Germinal center (tissue), 1 donor: ENCODE measurements at regions not wholly inside any gene's neighbourhood (a gene's known extent, or its start where the extent isn't known, plus 50 kb on each side); places are given as distances from the start of the nearest gene placed in this dataset.
"Not testable (repeated sequence)": the region's sequence is repeated elsewhere in the genome, so short reads cannot be mapped to it uniquely, and the experiment has no call there.

Experiments
- DNase-seq: peaks from one replicate; pipeline ENCODE4 v3.0.0; 2012; ENCODE audit warnings: mixed read lengths, low spot score

- DNase-seq = no peak
Observed at GRCh38 chr15:37416103-37416502, 315.8 kb upstream of the MEIS2 start.

DNA sequence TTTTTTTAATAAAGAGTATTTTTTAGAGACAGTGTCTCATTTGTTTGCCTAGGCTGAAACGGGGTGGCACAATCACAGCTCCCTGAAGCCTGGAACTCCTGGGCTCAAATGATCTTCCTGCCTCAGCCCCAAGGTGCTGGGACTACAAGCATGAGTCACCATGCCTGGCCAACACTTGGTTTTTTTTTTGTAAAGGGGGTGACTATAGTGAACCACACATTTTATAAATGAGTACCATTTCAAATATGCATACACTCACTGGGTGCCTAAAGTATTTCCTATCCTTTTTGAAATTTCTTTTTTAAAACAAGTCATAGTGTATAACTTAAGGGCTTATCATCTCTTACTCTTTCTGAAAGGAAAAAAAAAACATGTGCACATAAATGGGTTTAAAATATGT is 325.2 kb upstream of the MEIS2 start:
- no peak for DNase-seq

DNA sequence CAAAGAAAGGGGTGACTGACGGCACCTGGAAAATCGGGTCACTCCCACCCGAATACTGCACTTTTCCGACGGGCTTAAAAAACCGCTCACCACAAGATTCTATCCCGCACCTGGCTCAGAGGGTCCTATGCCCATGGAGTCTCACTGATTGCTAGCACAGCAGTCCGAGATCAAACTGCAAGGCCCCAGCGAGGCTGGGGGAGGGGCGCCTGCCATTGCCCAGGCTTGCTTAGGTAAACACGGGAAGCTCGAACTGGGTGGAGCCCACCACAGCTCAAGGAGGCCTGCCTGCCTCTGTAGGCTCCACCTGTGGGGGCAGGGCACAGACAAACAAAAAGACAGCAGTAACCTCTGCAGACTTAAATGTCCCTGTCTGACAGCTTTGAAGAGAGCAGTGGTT is 327.0 kb upstream of the MEIS2 start:
- not testable (repeated sequence) for DNase-seq

- DNase-seq = no peak
Observed at GRCh38 chr15:37446921-37447320, 346.6 kb upstream of the MEIS2 start.

DNA sequence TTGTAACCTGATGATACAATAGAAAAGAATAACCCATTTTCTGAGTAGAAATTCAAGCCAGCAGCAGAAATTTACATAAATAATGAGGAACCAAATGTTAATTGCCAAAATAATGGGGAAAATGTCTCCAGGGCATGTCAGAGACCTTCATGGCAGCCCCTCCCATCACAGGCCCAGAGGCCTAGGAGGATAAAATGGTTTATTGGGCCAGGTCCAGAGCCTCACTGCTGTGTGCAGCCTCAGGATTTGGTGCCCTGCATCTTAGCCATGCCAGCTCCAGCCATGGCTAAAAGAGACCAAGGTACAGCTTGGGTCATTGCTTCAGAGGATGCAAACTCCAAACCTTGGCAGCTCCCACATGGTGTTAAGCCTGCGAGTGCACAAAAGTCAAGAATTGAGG is 352.1 kb upstream of the MEIS2 start:
- DNase-seq = no peak

DNA sequence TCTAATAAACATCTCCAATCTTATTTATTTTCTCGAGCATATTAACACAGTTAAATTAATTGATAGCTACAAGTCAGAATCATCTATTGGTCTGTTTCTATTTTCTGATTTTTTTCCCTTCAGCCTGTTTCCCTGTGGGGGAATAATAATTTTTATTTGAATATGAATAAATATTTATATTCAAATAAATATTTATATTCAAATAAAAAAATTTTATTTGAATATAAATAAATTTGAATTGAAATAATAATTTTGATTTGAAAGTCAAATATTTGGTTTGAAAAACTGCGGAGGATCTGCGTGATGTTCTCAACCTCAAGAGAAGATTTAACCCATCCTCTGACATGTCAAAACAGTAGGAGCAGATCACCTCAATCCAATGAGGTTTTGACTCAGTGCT is 380.1 kb upstream of the MEIS2 start:
- DNase-seq = no peak

DNA sequence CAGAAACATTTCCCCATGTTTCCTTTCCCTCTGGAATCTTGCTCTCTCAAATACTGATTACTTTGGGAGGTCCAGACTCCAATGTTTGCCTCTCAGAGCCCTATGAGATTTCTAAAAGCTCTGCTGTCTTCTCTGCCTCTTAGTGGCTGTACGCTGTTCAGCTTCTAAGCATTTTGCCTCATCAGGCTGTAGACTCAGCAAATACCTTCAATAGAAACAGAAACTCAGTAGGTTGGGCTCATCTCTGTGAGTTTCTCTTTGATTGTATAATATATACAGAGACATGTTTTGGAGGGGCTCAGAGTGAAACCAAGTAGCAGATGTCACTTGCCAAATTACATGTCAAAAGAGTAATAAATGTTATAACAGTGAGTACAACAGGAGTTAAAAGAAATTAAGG is 380.8 kb upstream of the MEIS2 start:
- no peak for DNase-seq

DNA sequence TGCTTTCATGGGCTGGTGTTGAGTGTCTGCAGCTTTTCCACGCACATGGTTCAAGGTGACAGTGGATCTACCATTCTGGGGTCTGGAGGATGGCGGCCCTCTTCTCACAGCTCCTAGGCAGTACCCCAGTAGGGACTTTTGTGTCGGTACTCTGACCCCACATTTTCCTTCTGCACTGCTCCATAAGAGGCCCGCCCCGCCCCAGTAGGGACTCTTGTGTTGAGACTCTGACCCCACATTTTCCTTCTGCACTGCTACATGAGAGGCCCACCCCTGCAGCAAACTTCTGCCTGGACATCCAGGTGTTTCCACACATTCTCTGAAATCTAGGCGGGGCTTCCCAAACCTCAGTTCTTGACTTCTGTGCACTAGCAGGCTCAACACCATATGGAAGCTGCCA is 383.4 kb upstream of the MEIS2 start:
- no peak for DNase-seq

- no peak for DNase-seq
Observed at GRCh38 chr15:37485056-37485455, 384.7 kb upstream of the MEIS2 start.

DNA sequence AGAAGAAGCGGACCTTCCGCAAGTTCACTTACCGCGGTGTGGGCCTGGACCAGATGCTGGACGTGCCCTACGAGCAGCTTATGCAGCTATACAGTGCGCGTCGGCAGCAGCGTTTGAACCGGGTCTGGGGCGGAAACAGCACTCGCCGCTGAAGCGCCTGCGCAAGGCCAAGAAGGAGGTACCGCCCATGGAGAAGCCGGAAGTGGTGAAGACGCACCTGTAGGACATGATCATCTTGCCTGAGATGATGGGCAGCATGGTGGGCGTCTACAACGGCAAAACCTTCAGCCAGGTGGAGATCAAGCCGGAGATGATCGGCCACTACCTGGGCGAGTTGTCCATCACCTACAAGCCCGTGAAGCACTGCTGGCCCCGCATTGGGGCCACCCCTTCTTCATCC is 390.4 kb upstream of the MEIS2 start:
- DNase-seq = no peak

DNA sequence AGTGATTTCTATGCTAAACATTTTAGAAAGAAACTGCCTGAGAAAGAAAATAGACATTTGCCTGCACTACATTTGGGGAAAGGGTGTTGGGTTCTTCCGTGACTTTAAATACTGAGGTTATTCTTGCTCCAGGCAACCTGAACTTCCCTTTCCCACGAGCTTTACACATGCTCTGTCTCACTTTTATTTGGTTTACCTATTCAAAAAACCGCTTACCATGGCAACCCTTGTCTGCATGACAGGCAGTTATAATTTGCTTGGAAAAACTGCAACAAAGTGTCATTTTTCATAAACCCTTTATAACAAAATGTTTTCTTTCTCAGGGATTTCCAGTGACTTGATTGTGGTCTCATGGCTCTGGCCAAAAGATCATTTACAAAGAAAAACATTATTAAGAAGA is 416.3 kb upstream of the MEIS2 start:
- no peak for DNase-seq

GRCh38 chr15:37517191-37517895 is 417.0 kb upstream of the MEIS2 start:
- DNase-seq = no peak

DNA sequence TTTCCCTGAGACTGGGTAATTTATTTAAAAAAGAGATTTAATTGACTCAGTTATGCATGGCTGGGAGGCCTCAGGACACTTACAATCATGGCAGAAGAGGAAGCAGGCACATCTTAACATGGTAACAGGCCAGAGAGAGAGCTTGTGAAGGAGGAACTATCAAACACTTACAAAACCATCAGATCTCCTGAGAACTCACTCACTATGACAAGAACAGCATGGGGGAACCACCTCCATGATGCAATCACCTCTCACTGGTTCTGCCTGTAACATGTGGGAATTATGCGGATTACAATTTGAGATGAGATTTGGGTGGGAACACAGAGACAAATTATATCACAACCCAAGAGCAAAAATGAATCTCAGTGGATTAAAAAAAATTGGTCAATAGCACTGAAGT is 416.0 kb upstream of the TMCO5A start:
- no peak for DNase-seq

GRCh38 chr15:37520026-37520425 is 414.4 kb upstream of the TMCO5A start:
- DNase-seq = no peak

DNA sequence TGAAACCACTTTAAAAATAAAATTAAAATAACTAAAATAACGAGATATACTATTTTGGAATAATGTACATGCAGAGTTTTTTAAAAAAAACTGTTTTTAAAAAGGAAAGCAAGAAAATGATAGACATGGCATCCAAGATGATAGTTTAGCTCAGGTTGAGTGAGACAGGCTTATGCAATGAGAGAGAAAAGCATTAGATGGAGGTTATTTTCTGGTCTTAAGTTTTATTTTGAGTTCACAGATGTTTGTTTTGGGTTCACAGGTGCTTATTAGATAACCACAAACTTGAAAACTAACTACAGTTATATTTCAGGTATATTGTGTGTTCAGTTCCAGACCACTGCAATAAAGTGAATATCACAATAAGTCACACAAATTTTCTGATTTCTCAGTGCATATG is 413.6 kb upstream of the TMCO5A start:
- no peak for DNase-seq

- no peak for DNase-seq
Observed at GRCh38 chr15:37524601-37525000, 409.8 kb upstream of the TMCO5A start.

DNA sequence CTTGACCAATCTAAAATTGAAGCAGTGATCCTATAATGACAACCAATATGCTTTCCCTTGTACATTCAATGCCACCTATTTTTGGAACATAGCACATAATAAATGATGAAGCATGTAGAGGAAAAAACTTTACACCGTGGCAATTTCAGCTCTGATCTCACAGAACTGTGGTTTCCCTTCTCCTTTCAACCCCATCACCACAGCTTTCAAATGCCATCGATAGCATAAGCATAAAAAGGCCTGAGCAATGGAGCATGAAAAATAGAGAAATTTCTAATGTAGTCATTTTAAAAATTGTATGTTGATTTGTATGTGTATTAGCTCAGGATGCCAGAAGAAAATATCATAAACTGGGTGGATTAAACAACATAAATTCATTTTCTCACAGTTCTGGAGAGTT is 406.0 kb upstream of the TMCO5A start:
- DNase-seq = no peak

DNA sequence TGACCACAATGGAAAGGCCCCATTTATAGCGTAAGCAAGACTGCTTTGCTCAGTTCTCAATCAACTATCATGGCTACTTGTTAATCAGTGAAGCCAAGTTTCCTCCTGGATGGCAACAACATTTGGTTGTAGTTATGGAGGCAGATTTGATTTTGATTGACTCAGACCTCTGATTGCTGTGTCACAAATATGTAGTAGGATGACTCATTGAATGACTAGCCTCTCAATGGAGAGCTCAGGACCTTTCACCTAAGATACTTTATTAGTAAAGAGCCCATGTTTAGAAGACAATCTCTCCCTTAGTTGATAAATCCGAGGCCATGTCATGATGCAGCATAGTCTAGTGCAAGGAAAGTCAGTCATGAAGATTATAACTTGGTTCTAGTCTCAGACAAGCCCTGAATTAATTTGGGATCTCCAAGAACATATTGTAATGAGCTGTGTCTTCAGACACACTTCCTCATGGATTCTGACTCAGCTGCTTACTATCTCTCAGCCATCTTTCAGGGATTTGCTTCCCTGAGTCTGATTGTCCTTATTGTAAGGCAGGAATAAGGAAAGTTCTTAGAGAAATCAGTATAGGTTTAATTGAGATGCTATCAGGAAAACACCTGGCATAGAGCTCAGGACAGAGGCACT is 397.4 kb upstream of the TMCO5A start:
- no peak for DNase-seq

DNA sequence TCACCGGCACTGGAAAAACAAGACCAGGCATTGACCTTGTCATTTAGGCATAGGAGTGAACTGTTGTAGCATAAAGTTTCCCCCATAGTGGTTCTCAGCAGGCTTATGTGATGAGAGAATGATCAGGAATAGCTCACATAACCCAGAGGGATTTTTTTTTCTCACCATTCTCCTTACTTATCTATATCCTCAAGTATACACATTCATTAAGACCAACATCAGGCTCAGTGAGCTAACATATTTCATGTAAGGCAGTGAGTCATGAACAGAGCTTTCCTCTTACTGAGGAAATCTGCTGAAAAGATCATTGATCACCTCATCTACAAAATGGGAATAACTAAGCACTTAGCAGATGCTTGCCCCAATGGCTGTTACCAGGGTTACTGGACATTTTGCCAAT is 396.6 kb upstream of the TMCO5A start:
- no peak for DNase-seq

DNA sequence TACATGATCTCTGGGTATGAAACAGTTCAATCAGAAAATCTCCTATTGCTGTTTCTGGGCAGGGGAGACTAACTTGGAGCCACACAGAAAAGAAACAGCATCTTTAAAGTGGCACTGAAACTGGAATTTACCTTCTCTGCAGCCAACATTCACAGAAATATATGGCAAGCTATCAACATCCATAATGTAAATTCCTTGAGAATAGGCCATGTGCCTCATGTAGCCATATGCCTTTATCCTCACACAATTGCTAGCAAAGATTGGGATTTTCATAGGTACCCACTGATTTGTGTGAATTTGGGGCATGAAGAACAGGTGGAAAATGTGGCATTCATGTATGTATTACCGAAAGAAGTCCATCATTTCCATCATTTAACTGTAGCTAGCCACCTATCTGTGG is 386.3 kb upstream of the TMCO5A start:
- no peak for DNase-seq

GRCh38 chr15:37550360-37551024 is 383.9 kb upstream of the TMCO5A start:
- no peak for DNase-seq

DNA sequence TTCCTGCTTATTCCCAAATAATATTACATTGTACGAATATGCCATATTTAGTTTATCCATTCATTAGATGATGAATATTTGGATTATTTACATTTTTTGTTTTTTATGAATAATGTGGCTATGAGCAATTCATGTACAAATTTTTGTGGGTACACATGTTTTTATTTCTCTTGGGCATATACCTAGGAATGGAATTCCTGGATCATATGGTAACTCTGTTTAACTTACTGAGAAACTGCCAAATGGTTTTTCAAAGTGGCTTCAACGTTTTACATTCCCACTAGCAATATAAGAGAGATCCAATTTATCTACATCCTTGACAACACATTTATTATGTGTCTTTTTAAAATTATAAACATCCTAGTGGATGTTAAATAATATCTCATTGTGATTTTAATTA is 362.0 kb upstream of the TMCO5A start:
- DNase-seq = no peak

DNA sequence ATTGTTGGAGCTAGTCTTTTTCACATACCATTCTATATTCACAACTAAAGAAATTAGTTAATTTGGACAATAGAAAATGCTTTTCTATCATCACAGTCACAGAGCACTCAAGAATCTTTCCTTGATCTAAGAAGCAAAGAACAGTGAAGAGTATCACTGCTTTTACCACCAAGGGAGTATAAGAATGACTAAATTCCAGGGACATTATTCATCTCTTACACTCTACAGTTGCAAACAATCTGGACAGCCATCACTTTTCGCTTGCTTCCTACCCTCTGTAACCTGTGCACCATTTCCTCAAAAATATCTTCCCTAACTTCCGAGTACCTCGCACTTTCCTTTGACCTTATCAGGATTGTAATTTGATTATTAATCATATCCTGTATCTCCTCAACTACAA is 359.5 kb upstream of the TMCO5A start:
- DNase-seq = no peak

- DNase-seq = no peak
Observed at GRCh38 chr15:37576952-37577351, 357.5 kb upstream of the TMCO5A start.
